HEK293 (cell line): ENCODE measurements at regions not wholly inside any gene's neighbourhood (a gene's known extent, or its start where the extent isn't known, plus 50 kb on each side); places are given as distances from the start of the nearest gene placed in this dataset.

ENCODE experiments used
- ZNF155 ChIP-seq: fragments of 450-650 bp; formaldehyde crosslinking; IDR thresholded peaks from 2 replicates; pipeline ENCODE4 v1.5.1; 2016; ENCODE audit warnings: missing biosample characterization, missing genetic modification characterization
- ZNF274 ChIP-seq, 2 experiments: fragments of 200-500 bp in 1 of 2; fragments of 450-650 bp in 1 of 2; sonication (Bioruptor generic) in 1 of 2; formaldehyde crosslinking in 1 of 2; IDR thresholded peaks; 2 replicates each; pipeline versions ENCODE4 v1.5.1 to v1.6.1; 2014 to 2016; ENCODE audit warnings: borderline replicate concordance in 1 of 2, inconsistent platforms in 1 of 2, low read length in 1 of 2, missing biosample characterization in 1 of 2, missing genetic modification characterization in 1 of 2
- ZNF585B ChIP-seq: fragments of 450-650 bp; formaldehyde crosslinking; IDR thresholded peaks from 2 replicates; pipeline ENCODE4 v1.5.1; 2016; ENCODE audit warnings: missing biosample characterization, missing genetic modification characterization
- TF ChIP-seq, protein P1 (sequence below): fragments of 450-650 bp; formaldehyde crosslinking; IDR thresholded peaks from 2 replicates; pipeline ENCODE4 v1.5.1; 2016; ENCODE audit warnings: missing biosample characterization, missing genetic modification characterization
- TF ChIP-seq, protein P2 (sequence below): fragments of 450-650 bp; formaldehyde crosslinking; IDR thresholded peaks from 2 replicates; pipeline ENCODE4 v1.5.1; 2017; ENCODE audit warnings: missing biosample characterization, missing genetic modification characterization
- TF ChIP-seq, protein P3 (sequence below): fragments of 450-650 bp; formaldehyde crosslinking; optimal IDR thresholded peaks from 2 replicates; pipeline ENCODE3; 2016; ENCODE audit warnings: missing biosample characterization, mild to moderate bottlenecking, missing genetic modification characterization

DNA sequence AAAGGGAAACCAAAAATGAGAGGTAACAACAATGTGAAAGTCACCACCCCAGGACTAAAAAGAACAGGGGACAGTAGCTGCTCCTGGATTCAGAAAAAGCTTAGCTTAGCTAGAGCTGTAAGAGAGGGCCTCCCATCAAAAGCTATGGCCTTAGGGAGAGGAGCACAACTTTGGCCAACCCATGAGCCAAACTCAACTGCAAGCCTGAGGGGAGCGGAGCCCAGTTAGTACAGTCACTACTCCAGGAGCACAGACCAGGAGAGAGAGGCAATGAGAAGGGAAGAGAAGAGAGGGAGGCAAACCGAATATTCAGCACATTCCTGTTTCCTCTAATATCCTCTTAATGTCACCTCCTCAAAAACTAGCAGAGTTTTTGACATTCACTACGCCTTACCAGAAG lies 917.1 kb upstream of the INTU start:
- TF ChIP-seq ZNF155 (tag by site-specific recombination): no peak
- no peak for TF ChIP-seq ZNF585B (tag by site-specific recombination)
- TF ChIP-seq, protein P1, sequence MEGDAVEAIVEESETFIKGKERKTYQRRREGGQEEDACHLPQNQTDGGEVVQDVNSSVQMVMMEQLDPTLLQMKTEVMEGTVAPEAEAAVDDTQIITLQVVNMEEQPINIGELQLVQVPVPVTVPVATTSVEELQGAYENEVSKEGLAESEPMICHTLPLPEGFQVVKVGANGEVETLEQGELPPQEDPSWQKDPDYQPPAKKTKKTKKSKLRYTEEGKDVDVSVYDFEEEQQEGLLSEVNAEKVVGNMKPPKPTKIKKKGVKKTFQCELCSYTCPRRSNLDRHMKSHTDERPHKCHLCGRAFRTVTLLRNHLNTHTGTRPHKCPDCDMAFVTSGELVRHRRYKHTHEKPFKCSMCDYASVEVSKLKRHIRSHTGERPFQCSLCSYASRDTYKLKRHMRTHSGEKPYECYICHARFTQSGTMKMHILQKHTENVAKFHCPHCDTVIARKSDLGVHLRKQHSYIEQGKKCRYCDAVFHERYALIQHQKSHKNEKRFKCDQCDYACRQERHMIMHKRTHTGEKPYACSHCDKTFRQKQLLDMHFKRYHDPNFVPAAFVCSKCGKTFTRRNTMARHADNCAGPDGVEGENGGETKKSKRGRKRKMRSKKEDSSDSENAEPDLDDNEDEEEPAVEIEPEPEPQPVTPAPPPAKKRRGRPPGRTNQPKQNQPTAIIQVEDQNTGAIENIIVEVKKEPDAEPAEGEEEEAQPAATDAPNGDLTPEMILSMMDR (tag by site-specific recombination): no peak
- TF ChIP-seq ZNF274 (IDR thresholded peaks at IDR 0.05; ENCODE audit: low read length): no peak
- TF ChIP-seq ZNF274 (tag by site-specific recombination; IDR thresholded peaks at IDR 0.05; ENCODE audit: borderline replicate concordance): no peak
- TF ChIP-seq, protein P2, sequence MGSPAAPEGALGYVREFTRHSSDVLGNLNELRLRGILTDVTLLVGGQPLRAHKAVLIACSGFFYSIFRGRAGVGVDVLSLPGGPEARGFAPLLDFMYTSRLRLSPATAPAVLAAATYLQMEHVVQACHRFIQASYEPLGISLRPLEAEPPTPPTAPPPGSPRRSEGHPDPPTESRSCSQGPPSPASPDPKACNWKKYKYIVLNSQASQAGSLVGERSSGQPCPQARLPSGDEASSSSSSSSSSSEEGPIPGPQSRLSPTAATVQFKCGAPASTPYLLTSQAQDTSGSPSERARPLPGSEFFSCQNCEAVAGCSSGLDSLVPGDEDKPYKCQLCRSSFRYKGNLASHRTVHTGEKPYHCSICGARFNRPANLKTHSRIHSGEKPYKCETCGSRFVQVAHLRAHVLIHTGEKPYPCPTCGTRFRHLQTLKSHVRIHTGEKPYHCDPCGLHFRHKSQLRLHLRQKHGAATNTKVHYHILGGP (tag by site-specific recombination): no peak
- TF ChIP-seq, protein P3, sequence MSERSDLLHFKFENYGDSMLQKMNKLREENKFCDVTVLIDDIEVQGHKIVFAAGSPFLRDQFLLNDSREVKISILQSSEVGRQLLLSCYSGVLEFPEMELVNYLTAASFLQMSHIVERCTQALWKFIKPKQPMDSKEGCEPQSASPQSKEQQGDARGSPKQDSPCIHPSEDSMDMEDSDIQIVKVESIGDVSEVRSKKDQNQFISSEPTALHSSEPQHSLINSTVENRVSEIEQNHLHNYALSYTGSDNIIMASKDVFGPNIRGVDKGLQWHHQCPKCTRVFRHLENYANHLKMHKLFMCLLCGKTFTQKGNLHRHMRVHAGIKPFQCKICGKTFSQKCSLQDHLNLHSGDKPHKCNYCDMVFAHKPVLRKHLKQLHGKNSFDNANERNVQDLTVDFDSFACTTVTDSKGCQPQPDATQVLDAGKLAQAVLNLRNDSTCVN: no peak
